Panc1 (cell line): ENCODE measurements at regions not wholly inside any gene's neighbourhood (a gene's known extent, or its start where the extent isn't known, plus 50 kb on each side); places are given as distances from the start of the nearest gene placed in this dataset.

ENCODE experiments used
- ATAC-seq: fragments of 200-7000 bp; cut with Tn5 transposase; 2 replicates; pipeline ENCODE4 v1.9.1; 2020; ENCODE audit warnings: mild to moderate bottlenecking, moderate library complexity
- BruUV-seq: library from RNA; stranded (reverse); fragments of 400-500 nt; replicated peaks from 2 replicates; lab custom pipeline; 2021; lab: Mats Ljungman, UMichigan
- CTCF ChIA-PET: fragments of 300-600 bp; sonication (Branson Sonifier 250); formaldehyde crosslinking; loops from one replicate; lab custom pipeline; 2022; ENCODE audit warnings: antibody characterized with exemption; lab: Charles Lee
- POLR2A ChIA-PET: fragments of 300-600 bp; sonication (Branson Sonifier 250); formaldehyde crosslinking; loops from one replicate; lab custom pipeline; 2022; ENCODE audit warnings: antibody characterized with exemption; lab: Charles Lee
- DNase-seq: peaks from one replicate; pipeline ENCODE4 v3.0.0-alpha.2; 2010; ENCODE audit warnings: low read depth, low spot score
- H3K27ac ChIP-seq: 2 replicates; pipeline ENCODE4 v1.5.1; 2011; ENCODE audit warnings: mild to moderate bottlenecking, low read length, inconsistent platforms
- H3K27me3 ChIP-seq: fragments of 200-500 bp; sonication (Bioruptor generic); 2 replicates; pipeline ENCODE4 v1.6.0; 2014; ENCODE audit warnings: low read length, inconsistent platforms; ENCODE audit not compliant: control insufficient read depth, insufficient read depth
- H3K36me3 ChIP-seq: fragments of 200-500 bp; sonication (Bioruptor generic); 2 replicates; pipeline ENCODE4 v1.5.1; 2014; ENCODE audit warnings: inconsistent platforms, mild to moderate bottlenecking, low read length, moderate library complexity; ENCODE audit not compliant: control insufficient read depth, insufficient read depth
- H3K4me1 ChIP-seq: 2 replicates; pipeline ENCODE4 v1.5.1; 2011; ENCODE audit warnings: inconsistent platforms, mild to moderate bottlenecking, low read length, moderate library complexity; ENCODE audit not compliant: control insufficient read depth, insufficient read depth
- H3K4me3 ChIP-seq, 2 experiments: 2 replicates each; pipeline ENCODE4 v1.5.1; 2011 to 2012; ENCODE audit warnings: low read depth in 2 of 2, low read length in 2 of 2, mild to moderate bottlenecking in 2 of 2, inconsistent platforms in 1 of 2, moderate library complexity in 1 of 2
- H3K9me3 ChIP-seq: fragments of 200-500 bp; sonication (Bioruptor generic); 2 replicates; pipeline ENCODE4 v1.5.1; 2014; ENCODE audit warnings: low read depth, mild to moderate bottlenecking, inconsistent platforms, low read length, moderate library complexity; ENCODE audit not compliant: control insufficient read depth, insufficient read depth
- CTCF ChIP-seq: fragments of 450-650 bp; IDR thresholded peaks from 2 replicates; pipeline ENCODE4 v1.5.1; 2017; ENCODE audit warnings: mild to moderate bottlenecking
- POLR2AphosphoS5 ChIP-seq: IDR thresholded peaks from 2 replicates; pipeline ENCODE4 v1.6.1; 2012; ENCODE audit warnings: mild to moderate bottlenecking, low read depth, low read length, moderate library complexity
- REST ChIP-seq, 2 experiments: IDR thresholded peaks; 2 replicates each; pipeline ENCODE4 v1.6.1; 2011 to 2012; ENCODE audit warnings: low read depth in 2 of 2, control low read depth in 1 of 2, low read length in 1 of 2, mild to moderate bottlenecking in 1 of 2, moderate library complexity in 1 of 2; ENCODE audit not compliant: insufficient read depth in 1 of 2
- SIN3A ChIP-seq: IDR thresholded peaks from 2 replicates; pipeline ENCODE4 v1.6.1; 2012; ENCODE audit warnings: low read depth, mild to moderate bottlenecking, low read length, moderate library complexity, borderline replicate concordance; ENCODE audit not compliant: insufficient read depth
- TCF7L2 ChIP-seq: IDR thresholded peaks from 2 replicates; pipeline ENCODE4 v1.6.1; 2011; ENCODE audit warnings: mild to moderate bottlenecking, low read depth, low read length, inconsistent platforms
- in situ Hi-C: cut with HindIII; loops from 2 replicates; pipeline ENCODE4 v1.10.0; 2016; ENCODE audit warnings: low sequenced_read_pairs, low pct_unique_long_range_greater_than_20kb
- intact Hi-C: fragments of 100-400 bp; cut with micrococcal nuclease; formaldehyde crosslinking; loops from one replicate; pipeline ENCODE4 v1.10.0; 2022; ENCODE audit not compliant: unreplicated experiment

- intact Hi-C loops (no loop called here), in situ Hi-C loops (no loop called here)
- H3K9me3 ChIP-seq = peaks cover 5% of the 10 kb centered on the region; the same call in 1 of the 2 replicates
- POLR2A ChIA-PET = no interaction called here
- CTCF ChIA-PET = no interaction called here
- TF ChIP-seq TCF7L2 (no peak), POLR2AphosphoS5 (no peak), REST (IDR thresholded peaks at IDR 0.05; ENCODE audit: insufficient read depth in 1 of 2, low read depth in 2 of 2, low read length in 1 of 2) (no peak), CTCF (no peak), SIN3A (no peak)
- no peak overlapping the region for H3K4me3 ChIP-seq
- no peak overlapping the region for H3K27ac ChIP-seq
- DNase-seq = no peak
- no TSS peak for BruUV-seq
- no peaks in the 10 kb centered on the region for H3K4me1 ChIP-seq
- H3K36me3 ChIP-seq = no peaks in the 10 kb centered on the region
- no peak for ATAC-seq
- H3K27me3 ChIP-seq = no peaks in the 10 kb centered on the region
Observed at GRCh38 chr18:78564518-78564917, 415.1 kb upstream of the SALL3 start.

- no peak for ATAC-seq
- H3K27me3 ChIP-seq = no peaks in the 10 kb centered on the region
- no TSS peak for BruUV-seq
- ChIA-PET CTCF (no interaction called here), POLR2A (no interaction called here)
- in situ Hi-C loops (no loop called here), intact Hi-C loops (no loop called here)
- H3K4me1 ChIP-seq = no peaks in the 10 kb centered on the region
- no peak overlapping the region for H3K4me3 ChIP-seq
- TF ChIP-seq SIN3A (no peak), CTCF (no peak), REST (IDR thresholded peaks at IDR 0.05; ENCODE audit: insufficient read depth in 1 of 2, low read depth in 2 of 2, low read length in 1 of 2) (no peak), TCF7L2 (no peak), POLR2AphosphoS5 (no peak)
- peaks cover 5% of the 10 kb centered on the region; the same call in 1 of the 2 replicates for H3K9me3 ChIP-seq
- H3K36me3 ChIP-seq = no peaks in the 10 kb centered on the region
- no peak for DNase-seq
- H3K27ac ChIP-seq = no peak overlapping the region
Observed at GRCh38 chr18:78565240-78565639, 414.4 kb upstream of the SALL3 start.
